ENCODE measurements at regions not wholly inside any gene's neighbourhood (a gene's known extent, or its start where the extent isn't known, plus 50 kb on each side); places are given as distances from the start of the nearest gene placed in this dataset.

DNA sequence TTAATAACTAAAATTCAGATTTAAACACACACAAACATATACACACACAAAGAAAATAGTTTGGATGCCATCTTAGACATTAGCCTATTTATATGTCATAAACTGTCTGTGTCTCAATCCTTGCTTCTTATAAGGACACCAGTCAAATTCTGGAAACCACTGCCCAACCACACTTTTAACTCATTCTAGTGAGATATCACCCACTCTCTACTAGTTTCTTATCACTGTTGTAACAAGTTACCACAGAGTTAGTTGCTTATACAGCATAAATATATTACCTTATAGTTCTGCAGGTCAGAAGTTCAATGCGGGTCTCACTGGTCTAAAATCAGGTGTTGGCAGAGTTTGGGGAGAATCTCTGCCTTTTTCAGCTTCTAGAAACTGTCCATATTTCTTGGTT lies 239.1 kb downstream of the MTX2 start:
- DNase-seq = no peak

DNA sequence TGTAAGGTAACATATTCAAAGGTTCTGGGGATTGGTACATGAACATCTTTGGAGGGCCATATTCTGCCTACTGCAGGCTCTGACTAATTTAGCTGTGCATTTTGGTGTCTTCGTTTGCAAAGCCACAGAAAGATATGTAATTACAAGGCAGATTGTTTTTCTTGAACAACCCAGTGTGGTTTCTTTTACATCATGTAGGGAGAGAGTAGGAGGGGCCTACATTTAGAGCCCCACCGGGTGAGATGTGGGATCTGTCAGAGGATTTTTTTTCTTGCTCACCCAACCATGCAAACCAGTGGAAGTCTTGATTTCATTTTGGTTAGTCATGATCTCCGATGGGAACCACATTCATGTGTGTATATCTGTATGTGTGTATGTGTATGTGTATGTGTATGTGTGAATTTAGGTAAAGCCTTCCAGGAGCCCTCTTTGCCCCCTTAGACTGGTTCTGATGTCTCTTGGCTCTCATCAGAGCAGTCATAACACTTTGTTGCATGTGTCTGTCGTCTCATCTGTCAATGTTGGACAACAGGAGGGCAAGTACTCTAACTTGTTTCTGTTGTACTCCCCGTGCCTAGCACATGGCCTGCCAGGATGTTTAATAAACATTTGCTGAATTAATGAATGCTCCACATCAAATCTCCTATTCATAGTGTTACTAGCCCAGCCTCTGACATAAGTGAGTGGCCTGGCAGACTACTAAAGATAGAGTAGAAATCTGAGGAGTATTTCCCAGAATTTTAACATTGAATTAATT lies 239.9 kb downstream of the MTX2 start:
- no peak for DNase-seq

DNA sequence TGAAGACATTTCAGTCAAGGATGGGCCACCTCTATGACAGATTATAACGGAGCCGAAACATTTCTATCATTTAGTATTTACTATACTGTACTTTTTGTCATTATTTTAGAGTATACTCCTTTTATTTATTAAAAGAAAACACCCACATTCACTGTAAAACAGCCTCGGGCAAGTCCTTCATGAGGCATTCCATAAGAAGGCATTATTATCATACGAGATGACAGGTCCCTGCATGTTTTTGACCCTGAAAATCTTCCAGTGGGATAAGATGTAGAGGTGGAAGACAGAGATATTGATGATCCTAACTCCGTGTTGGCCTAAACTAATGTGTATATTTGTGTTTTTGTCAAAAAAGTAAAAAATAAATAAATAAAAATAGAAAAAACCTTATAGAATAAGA lies 245.0 kb downstream of the MTX2 start:
- no peak for DNase-seq

DNA sequence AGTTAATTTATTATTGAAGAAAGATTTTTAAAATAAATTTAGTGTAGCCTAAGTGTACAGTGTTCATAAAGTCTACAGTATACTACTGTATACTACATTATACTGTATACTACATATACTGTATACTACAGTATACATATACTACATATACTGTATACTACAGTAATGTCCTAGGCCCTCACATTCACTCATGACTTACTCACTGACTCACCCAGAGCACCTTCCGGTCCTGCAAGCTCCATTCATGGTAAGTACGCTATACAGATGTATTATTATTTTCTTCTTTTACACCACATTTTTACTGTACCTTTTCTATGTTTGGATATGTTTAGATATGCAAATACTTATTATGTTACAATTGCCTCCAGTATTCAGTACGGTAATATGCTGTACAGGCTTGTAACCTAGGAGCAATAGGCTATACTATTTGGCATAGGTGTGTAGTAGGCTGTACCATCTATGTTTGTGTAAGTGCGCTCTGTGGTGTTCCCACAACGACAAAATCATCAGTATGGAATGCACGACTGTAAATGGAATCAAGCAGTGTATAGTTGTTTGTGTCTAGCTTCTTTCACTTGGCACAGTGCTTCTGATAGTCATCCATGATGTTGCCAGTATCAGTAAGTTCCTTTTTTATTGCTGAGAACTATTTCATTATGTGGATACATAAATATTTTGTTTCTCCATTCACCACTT lies 245.7 kb downstream of the MTX2 start:
- DNase-seq = no peak

DNA sequence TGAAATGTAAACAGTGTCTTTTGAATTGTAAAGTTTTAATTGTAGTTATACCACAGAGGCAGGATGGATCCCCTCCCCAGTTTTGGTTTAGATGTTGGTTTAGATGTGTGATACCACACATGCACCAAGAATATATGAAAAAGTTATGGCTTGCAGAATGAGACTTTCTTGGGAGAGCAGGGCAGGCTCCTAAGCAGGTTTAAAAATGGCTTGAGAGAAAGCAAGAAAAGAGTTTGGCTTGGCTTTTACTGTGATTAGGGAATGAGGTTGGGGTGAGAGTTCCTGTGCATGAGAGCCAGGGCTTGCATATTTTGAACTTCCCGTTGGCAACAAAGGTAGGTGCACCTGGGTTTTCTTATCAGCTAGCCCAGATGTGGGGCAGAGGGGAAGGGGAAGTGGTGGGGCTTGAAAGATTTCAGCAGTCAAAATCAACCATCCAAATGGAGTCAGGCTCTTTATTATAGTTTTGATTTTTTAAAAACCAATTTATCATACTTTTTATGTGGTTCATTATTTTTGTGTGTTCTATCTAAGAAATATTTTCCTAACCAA lies 246.9 kb downstream of the MTX2 start:
- DNase-seq = no peak

DNA sequence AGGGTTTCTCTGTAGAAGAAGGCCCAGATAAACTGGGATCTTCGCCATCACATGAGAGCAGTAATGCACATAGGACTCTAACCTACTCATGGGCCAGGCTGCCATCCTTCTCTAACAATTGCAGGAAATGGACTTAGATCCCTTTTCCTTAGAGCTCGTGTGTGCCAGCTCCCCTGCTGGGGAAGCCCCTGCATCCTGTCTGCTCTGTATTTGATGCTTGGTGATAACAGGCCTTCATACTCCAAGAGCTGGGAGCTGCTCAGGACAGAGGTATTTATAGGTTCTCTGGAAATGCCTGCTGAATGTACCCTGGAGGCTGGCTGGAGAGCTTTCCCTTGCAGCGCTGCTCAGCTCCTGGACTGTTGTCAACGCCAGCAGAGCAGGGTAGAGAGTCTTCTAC lies 249.6 kb downstream of the MTX2 start:
- DNase-seq = no peak

DNA sequence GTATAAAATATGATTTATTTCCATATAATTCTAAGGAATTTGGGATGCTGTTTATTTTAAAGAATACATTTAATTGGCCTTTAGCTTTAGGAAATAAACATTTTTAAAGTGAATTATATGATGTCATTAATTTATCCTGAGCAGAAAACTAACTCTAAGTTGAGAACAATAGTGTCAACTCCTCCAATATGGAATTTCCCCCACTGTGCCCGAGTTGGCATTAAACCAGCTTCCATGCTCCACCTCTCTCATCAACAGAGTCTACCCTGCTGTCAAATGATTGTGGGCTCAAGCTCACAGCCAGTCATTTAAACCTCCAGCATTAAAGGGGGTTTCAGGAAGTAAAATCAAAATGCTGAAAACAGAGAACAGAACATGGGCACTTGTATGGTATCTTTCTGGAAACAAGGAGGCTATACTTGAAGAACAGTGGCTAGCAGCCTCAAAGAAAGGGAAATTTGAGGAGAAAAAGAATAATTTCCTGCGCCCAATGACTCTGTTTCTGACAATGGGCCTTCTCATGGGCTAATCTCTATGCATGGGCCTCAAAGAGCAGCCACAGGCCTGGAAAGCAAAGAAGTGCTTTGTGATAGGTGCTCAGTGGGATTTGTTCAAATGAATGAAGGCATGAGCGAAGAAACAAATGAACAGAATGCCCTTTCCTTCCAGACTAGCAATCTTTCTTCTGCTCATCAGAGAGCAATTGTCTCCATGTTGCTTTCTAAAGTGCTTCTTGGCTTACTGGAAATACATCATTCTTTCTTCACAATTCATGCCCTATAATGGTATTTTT lies 252.8 kb downstream of the MTX2 start:
- no peak for DNase-seq

DNA sequence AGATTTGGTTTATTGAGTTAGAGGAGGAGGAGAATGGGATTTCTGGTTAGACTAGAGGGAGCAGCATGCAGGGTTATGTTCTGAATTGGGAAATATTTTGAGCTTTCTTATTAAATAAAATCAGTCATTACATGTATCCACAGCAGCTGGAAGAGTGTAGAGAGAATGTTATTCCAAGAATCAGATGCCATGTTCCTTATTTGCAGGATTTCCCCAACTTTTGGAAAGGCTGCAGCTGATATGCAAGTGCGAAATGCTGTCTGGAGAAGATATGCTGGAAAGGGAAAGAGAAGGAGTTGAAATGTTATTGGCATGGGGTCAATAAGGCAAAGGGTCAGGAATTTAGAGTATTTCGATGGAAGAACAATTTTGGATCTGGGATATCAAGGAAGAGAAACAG lies 255.8 kb downstream of the MTX2 start:
- no peak for DNase-seq

DNA sequence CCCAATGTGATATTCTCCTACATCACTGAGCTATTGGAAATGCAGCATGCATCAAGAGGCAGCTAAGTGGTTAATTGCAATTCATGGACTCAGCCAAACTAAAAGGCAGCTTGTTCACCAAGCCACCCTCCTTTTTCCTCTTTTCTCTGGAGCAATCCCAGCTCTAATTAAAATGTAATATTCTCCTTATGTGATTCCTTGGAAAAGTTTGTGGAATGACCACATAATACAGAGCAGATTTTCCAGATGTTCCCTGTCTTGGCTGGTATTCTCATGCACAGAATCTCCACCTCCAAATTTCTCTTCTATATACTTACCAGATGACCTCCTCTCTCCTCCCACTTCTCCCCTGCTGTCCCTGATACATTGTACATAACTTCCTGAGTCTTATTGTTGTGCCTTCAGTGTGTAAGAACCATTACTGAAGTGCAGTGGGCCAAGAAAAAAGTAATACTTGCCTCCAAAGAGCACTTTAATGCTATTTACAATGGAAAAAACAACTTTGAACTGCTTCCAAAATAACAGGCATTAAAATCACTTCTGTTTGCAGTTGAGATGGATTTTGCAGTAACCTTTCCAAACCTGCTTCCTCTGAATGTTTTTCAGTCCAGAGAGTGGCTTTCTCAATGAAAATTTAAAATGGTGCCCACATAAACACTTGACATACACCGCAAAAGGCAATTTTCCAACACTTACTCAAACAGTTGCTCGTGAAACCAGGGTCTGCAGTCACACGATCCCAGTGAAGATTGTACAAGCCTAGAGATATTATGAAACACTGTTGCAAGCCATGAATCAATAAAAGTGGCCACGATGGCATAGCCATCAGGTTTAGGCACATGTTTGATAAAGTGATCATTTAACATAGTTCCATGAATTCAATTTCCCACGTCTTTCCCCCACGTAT lies 258.0 kb downstream of the MTX2 start:
- DNase-seq = no peak

DNA sequence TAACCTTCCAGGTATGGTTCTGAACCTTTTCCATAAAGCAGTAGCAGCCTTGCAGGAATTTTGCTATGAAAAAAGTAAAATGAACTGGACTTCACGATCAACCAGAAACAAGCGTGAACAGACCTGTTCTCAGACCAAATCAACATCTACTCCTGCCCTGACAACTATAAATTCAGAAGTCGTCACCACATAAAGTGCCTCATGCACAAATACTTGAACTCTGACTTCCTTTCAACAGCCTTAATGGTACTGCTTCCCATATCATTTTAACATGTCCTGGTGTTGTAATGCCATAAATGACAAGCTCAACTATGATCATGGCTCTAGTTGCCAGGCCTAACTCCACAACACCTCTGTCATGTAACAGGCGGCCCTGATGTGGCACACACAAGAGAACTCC lies 262.4 kb downstream of the MTX2 start:
- no peak for DNase-seq

DNA sequence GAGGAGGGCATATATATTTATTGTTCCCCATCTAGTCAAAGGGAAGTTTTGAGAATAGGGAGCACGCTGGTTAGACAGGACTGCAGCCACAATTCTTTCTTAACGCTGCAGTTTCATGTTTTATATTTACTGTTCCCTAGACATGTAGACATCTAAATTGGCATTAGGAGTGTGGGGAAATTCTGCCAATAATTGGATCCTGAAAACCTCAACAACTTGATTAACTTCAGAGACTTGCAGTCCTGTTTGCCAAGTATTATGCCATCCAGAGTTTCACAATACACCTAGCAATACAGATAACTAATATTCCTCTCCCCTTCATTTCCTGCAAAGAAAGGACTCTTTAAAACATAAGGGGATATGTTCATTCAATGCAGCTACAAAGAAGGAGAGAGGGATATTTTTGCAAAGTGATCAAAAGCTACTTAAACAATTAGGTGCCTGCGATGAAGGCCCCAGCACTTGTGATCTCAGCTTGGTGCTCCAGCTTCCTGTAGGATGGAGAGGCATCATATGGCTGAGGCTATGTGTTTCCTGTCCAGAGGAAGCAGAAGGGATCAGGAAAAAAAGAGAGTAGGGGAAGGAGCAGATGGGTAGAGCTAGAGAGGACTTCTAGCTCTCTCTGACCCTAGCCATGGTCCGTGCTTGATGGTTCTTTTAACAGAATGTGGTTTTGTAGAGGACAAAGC lies 264.4 kb downstream of the MTX2 start:
- DNase-seq = no peak

DNA sequence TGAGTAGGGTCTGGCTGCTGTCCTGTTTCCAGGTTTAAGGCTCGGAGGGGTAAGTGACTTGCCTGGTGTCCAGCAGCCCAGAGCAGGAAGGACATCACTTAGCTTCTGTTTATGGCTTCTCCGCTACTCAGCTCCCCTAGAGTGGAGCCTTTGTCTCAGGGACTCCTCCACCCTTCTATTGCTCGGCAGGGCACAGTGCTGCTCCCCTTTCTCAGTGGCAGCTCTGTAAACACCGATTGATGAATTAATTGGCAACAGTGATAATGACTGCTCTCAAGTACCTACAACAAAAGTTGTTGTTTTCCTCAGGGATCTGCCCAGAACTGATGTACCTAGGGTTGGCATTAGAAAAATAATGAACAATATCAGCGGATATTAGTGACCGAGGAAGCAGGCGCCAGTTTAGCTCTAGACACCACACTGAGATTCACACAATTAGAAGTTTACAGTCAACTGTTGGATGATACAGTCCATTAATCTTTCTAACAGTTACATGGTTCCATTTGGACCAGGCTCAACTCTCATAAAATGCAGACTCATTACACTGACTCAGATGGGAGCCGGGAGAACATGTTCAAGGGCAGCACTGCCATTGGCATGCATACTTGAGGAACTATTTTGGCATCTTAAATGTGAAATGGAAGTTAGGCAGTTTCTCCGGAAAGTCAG lies 265.7 kb downstream of the MTX2 start:
- no peak for DNase-seq

DNA sequence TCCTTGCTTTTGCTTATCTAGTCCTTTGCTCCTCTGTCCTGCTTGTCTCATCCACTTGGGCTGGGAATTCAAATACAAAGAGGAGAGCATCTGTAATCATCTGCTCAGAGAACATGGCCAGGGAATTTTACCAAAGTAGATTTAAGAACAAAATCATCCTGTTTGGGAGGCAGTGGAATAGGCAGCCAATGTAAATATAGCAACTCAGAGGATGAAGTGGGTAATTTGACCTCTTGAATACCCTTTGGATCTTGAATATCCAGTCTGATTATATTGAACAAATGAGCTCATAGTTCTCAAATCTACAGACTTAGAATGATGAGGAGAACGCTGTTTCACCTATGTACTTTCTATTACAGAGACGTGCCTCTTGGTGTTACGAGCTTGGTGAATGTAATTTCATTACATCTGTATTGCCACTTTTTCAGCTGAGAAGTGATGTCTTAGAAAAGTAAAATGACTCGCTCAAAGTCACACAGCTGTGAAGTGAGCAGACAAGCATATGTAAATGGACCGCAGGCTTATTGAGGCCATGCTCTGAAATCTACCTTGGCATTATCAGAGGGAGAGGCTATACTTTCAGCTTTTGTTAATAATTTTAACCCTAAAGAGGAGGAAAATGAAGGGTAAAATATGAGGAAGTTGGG lies 266.3 kb downstream of the MTX2 start:
- DNase-seq = no peak

DNA sequence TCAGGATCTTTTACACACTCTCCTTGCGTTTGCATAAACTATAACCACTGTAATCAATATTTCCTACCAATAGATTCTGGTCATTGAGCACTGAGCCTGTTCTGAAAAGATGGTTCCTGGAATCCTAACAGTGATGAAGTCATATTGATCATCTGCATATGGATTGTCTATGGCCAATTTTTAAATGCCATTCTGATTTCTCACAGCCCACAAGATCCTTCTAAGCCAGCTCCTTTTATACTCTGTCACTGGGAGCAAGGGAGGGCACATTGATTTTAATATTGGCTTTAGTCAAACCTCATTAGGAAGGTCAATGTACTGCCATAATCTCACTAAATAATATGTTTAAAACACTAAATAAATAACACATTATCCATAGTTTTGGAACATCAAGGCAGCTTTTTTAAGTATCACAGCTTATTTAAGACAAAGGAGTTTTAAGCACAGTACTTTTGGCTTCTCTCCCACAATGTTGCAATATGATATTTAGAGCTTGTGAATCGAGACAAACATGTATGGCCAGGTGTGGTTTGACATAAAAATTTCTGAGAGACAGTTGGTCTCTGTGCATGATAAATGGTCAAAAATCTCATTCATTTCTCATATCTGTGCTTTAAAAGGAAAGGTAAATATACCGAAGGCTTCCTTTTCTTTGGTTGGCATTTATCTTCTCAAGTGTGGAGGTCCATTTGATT lies 267.3 kb downstream of the MTX2 start:
- DNase-seq = no peak

DNA sequence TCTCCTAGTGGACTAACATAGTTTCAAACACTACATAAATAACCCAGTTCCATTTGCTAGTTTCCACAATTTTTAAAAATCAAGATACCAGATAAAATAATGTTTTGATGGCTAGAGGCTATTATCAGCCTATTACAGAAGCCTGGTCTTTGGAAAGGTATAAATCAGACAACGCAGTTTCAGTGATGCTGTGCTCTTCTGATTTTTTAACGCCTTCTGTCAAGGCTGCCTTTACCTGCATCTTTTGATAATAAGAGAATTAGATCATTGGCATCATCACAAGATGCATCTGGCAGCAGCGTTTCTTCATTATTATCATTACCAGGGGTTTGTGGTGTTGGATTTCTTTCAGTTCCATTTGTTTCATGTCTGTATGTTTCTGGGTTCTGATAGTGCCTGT lies 268.7 kb downstream of the MTX2 start:
- no peak for DNase-seq

DNA sequence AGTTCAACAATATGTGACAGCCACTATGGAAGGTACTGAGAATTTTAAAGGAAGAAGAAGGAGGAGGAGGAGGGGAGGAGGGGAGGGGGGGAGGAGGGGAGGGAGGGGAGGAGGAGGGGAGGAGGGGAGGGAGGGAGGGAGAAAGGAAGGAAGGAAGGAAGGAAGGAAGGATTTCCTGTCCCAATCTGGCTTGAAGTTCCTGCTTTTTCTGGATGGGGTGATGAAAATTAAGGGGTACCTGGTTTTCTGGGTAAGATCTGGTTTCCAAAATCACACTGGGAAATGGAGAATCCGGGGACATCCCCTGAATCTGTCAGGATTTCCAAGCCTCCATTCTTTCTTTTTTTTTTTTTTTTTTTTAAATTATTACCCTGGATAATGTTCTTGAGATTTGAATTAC lies 271.8 kb downstream of the MTX2 start:
- DNase-seq = no peak

DNA sequence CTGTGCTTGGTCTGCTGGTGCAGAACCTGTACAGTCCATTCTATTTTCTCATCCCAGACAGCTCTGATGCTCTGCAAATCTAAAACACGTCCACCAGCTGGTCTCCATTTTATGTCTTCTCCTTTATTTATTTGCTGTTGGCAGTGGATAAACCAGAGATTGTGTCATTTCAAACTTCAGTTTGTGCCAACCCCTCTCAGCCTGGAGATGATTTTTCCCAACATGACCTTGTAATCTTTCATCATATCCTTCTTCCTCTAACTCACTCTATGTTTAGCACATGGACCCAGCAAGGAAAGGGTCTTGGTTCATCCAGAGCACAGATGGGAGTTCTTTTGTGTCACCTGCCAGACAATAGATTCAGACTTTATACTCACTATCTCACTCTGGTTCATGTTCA lies 273.2 kb downstream of the MTX2 start:
- no peak for DNase-seq

DNA sequence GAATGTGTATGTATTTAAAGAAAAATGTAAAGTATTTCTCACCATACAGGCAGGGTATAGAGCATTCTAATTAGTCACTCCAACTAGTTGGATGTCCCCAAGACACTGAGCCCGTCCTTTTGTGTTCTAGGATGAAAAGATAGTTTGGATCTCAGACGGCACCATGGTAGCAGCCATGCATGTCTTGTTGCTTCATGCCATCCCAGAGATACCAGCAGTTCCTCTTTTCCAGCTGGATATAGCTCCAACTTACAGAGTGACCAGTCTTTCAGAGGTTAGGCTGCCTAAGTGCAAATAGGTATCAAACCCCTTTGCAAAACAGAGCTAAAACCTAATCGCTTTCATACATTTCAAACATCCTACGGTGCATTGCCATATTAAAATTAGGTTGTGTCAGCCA lies 275.3 kb downstream of the MTX2 start:
- no peak for DNase-seq

DNA sequence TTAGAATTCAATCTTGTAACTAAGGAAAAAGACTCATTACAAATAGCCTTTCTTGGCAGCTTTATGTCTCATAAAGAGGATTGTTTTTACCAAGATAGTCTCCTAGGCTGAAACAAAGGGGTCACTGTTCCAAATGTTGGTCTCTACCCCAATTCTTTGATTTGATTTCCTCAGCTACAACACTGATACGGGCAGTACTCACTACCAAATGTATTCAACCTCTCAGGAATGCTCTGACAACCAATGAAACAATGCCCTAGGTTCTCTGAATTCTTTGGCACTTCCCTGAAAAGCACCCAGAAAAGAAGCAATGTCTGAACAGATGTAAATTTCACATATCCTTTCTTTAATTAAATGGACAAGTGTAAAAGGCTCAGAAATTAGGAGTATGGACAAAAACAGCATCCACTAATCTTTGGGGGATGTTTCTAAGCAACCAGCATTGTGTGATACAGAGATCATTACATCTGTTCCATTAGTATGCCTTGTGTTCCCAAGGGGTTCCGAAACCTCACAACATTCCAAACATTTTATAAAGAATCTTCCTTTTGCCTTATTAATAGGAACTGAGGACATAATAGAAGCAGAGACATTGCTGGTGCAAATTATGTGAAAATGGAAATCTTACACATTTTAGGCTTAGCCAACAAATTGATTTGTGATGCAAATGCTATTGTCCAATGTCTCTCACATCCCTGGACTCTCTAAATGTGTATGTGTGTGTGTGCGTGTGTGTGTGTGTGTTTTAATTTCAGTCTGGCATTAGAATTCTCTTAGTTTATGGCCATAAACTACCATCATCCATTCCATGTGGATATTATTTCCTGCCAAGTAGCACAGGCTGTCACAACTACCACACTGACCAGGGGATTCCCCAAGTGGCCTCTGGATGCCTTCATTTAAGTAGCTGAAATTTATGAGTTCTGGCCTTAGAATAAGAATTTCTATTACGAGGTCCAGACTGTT lies 276.0 kb downstream of the MTX2 start:
- DNase-seq = no peak

All from CD4-positive, alpha-beta T cell treated with Interleukin-4 for 4 hours (primary cell).